KMS-11 (cell line): ENCODE measurements at regions not wholly inside any gene's neighbourhood (a gene's known extent, or its start where the extent isn't known, plus 50 kb on each side); places are given as distances from the start of the nearest gene placed in this dataset.

ENCODE experiments used
- H2AFZ ChIP-seq: fragments of 200-600 bp; sonication (generic); 2 replicates; pipeline ENCODE4 v1.6.1; 2016; ENCODE audit warnings: antibody characterized with exemption, mixed run types, low read depth
- H3K27ac ChIP-seq: fragments of 200-600 bp; sonication (generic); 2 replicates; pipeline ENCODE4 v1.6.1; 2016; ENCODE audit warnings: mild to moderate bottlenecking, mixed run types
- H3K27me3 ChIP-seq: fragments of 200-600 bp; sonication (generic); 2 replicates; pipeline ENCODE4 v1.6.1; 2017; ENCODE audit warnings: mild to moderate bottlenecking, low read depth, mixed run types, moderate library complexity; ENCODE audit not compliant: insufficient read depth
- H3K36me3 ChIP-seq: fragments of 200-600 bp; sonication (generic); 2 replicates; pipeline ENCODE4 v1.6.1; 2017; ENCODE audit warnings: mild to moderate bottlenecking, mixed run types; ENCODE audit not compliant: insufficient read depth
- H3K4me1 ChIP-seq: fragments of 200-600 bp; sonication (generic); 2 replicates; pipeline ENCODE4 v1.6.1; 2016; ENCODE audit warnings: mild to moderate bottlenecking, low read depth, mixed run types; ENCODE audit not compliant: poor library complexity, severe bottlenecking
- H3K4me2 ChIP-seq: fragments of 200-600 bp; sonication (generic); 2 replicates; pipeline ENCODE4 v1.7.0; 2016; ENCODE audit warnings: mild to moderate bottlenecking, mixed run types
- H3K4me3 ChIP-seq: fragments of 200-600 bp; sonication (generic); IDR thresholded peaks from 2 replicates; pipeline ENCODE4 v1.6.1; 2017; ENCODE audit warnings: low read depth, low read length, mixed read lengths; ENCODE audit not compliant: insufficient read depth
- H3K79me2 ChIP-seq: fragments of 200-600 bp; sonication (generic); 2 replicates; pipeline ENCODE4 v1.6.1; 2016; ENCODE audit warnings: low read depth, mixed run types; ENCODE audit not compliant: insufficient read depth
- H3K9ac ChIP-seq: fragments of 200-600 bp; sonication (generic); 2 replicates; pipeline ENCODE4 v1.6.1; 2016; ENCODE audit warnings: mild to moderate bottlenecking, mixed run types
- H4K20me1 ChIP-seq: fragments of 200-600 bp; sonication (generic); 2 replicates; pipeline ENCODE4 v1.6.1; 2016; ENCODE audit warnings: mild to moderate bottlenecking, mixed run types; ENCODE audit not compliant: insufficient read depth
- TF ChIP-seq, protein P1 (sequence below): fragments of 200-600 bp; sonication (generic); conservative IDR thresholded peaks from 2 replicates; pipeline ENCODE4 v1.6.1; 2017; ENCODE audit warnings: low read depth, mild to moderate bottlenecking, antibody characterized with exemption, low read length, moderate library complexity, mixed read lengths

- Histone ChIP-seq H3K36me3 (no peaks in the 10 kb centered on the region), H3K27ac (no peak overlapping the region), H3K9ac (no peak overlapping the region), H3K4me2 (no peak overlapping the region), H2AFZ (no peak overlapping the region), H3K4me3 (no peak overlapping the region), H3K4me1 (no peaks in the 10 kb centered on the region), H4K20me1 (no peaks in the 10 kb centered on the region), H3K79me2 (no peaks in the 10 kb centered on the region), H3K27me3 (no peaks in the 10 kb centered on the region)
- TF ChIP-seq, protein P1, sequence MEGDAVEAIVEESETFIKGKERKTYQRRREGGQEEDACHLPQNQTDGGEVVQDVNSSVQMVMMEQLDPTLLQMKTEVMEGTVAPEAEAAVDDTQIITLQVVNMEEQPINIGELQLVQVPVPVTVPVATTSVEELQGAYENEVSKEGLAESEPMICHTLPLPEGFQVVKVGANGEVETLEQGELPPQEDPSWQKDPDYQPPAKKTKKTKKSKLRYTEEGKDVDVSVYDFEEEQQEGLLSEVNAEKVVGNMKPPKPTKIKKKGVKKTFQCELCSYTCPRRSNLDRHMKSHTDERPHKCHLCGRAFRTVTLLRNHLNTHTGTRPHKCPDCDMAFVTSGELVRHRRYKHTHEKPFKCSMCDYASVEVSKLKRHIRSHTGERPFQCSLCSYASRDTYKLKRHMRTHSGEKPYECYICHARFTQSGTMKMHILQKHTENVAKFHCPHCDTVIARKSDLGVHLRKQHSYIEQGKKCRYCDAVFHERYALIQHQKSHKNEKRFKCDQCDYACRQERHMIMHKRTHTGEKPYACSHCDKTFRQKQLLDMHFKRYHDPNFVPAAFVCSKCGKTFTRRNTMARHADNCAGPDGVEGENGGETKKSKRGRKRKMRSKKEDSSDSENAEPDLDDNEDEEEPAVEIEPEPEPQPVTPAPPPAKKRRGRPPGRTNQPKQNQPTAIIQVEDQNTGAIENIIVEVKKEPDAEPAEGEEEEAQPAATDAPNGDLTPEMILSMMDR, result no peak
Observed at GRCh38 chr11:79966592-79966991, 525.8 kb upstream of the TENM4 start.

- no peaks in the 10 kb centered on the region for H3K4me1 ChIP-seq
- no peaks in the 10 kb centered on the region for H3K79me2 ChIP-seq
- no peak overlapping the region for H3K9ac ChIP-seq
- TF ChIP-seq, protein P1, result no peak
- H3K4me3 ChIP-seq, result no peak overlapping the region
- no peaks in the 10 kb centered on the region for H3K27me3 ChIP-seq
- H4K20me1 ChIP-seq, result no peaks in the 10 kb centered on the region
- no peaks in the 10 kb centered on the region for H3K36me3 ChIP-seq
- H2AFZ ChIP-seq, result no peak overlapping the region
- no peak overlapping the region for H3K27ac ChIP-seq
- H3K4me2 ChIP-seq, result no peak overlapping the region
Observed at GRCh38 chr11:79963856-79964645, 523.2 kb upstream of the TENM4 start.

DNA sequence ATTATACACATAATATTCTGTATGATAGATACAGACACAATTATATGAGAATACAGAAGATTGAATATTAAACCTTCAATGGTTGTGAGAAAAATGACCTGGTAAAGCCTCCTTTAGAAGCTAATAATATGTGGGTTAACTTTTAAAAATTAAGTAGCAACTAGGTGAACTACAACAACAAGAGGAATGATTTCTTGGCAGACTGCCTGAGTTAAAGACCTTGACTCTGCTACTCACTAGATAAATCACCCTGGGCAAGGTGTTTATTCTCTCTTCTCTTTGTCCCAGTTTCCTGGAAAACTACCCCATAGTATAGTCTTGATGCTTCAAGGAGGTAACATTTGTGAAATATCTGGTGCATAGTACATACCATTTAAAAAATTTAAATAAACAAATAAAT, 519.6 kb upstream of the TENM4 start:
- Histone ChIP-seq H3K4me3 (no peak overlapping the region), H3K27ac (no peak overlapping the region), H3K4me1 (no peaks in the 10 kb centered on the region), H3K9ac (no peak overlapping the region), H3K36me3 (no peaks in the 10 kb centered on the region), H4K20me1 (no peaks in the 10 kb centered on the region), H3K4me2 (no peak overlapping the region), H2AFZ (no peak overlapping the region), H3K27me3 (no peaks in the 10 kb centered on the region), H3K79me2 (no peaks in the 10 kb centered on the region)
- TF ChIP-seq, protein P1, result no peak

DNA sequence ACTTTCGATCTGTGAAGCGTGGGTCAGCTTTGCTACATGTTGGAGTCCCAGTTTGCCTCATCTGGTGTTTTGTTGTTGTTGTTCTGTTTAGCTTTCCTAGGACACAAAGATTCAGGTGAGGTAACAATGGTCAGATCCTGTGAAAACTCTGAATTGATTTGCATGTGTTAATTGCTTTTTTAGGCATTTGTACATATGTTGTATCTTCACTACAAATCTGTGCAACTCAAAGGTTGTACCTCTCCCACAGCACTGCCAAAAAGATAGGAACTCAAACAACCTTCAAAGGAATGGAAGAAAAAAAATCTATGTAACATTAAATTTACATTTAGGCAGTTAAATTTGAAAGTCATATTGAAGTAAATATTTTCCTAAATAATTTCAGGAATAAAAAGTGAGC, 518.5 kb upstream of the TENM4 start:
- H3K79me2 ChIP-seq, result no peaks in the 10 kb centered on the region
- H3K36me3 ChIP-seq, result no peaks in the 10 kb centered on the region
- TF ChIP-seq, protein P1, result no peak
- H3K27ac ChIP-seq, result no peak overlapping the region
- H3K27me3 ChIP-seq, result no peaks in the 10 kb centered on the region
- no peaks in the 10 kb centered on the region for H3K4me1 ChIP-seq
- no peak overlapping the region for H3K4me2 ChIP-seq
- H3K9ac ChIP-seq, result no peak overlapping the region
- no peaks in the 10 kb centered on the region for H4K20me1 ChIP-seq
- H3K4me3 ChIP-seq, result no peak overlapping the region
- H2AFZ ChIP-seq, result no peak overlapping the region
